ENCODE measurements at regions not wholly inside any gene's neighbourhood (a gene's known extent, or its start where the extent isn't known, plus 50 kb on each side); places are given as distances from the start of the nearest gene placed in this dataset.

- no peak overlapping the region for H3K27ac ChIP-seq
- no peaks in the 10 kb centered on the region for H3K9me3 ChIP-seq
- intact Hi-C loops (cut with DNase I; ENCODE audit: low total_unique reads) (no loop called here), in situ Hi-C loops (cut with MboI; ENCODE audit: low pct_ligation_motif_present in 1 of 4, low pct_unique_long_range_greater_than_20kb in 1 of 4, low sequenced_read_pairs in 3 of 4) (no loop called here)
- no peak for TF ChIP-seq CTCF (IDR thresholded peaks at IDR 0.05)
- no peak for TF ChIP-seq POLR2A (IDR thresholded peaks at IDR 0.05)
- TF ChIP-seq EP300 (IDR thresholded peaks at IDR 0.05; ENCODE audit: low read depth), result no peak
- TF ChIP-seq POLR2AphosphoS5 (IDR thresholded peaks at IDR 0.05), result no peak
- H3K4me1 ChIP-seq, result no peaks in the 10 kb centered on the region
- WGBS, 2 donors (ENCODE audit: low coverage in 1 of 2), result 83 to 86% methylated on average over 1 of the region's 1 CpG
- no peaks in the 10 kb centered on the region for H3K27me3 ChIP-seq
- DNase-seq, result no peak
- H3K4me3 ChIP-seq, result no peak overlapping the region
- H3K36me3 ChIP-seq, result no peaks in the 10 kb centered on the region
Observed at GRCh38 chr5:130712324-130712723, 452.7 kb downstream of the HINT1 start.

GRCh38 chr5:130710596-130710995, 454.5 kb downstream of the HINT1 start:
- Histone ChIP-seq H3K36me3 (no peaks in the 10 kb centered on the region), H3K27me3 (no peaks in the 10 kb centered on the region), H3K9me3 (no peaks in the 10 kb centered on the region), H3K4me1 (no peaks in the 10 kb centered on the region), H3K4me3 (no peak overlapping the region), H3K27ac (no peak overlapping the region)
- intact Hi-C loops (cut with DNase I; ENCODE audit: low total_unique reads), result no loop called here
- DNase-seq, result no peak
- in situ Hi-C loops (cut with MboI; ENCODE audit: low pct_ligation_motif_present in 1 of 4, low pct_unique_long_range_greater_than_20kb in 1 of 4, low sequenced_read_pairs in 3 of 4), result no loop called here
- TF ChIP-seq POLR2AphosphoS5 (IDR thresholded peaks at IDR 0.05), result no peak
- 42% methylated on average over 4 of the region's 4 CpGs for WGBS, 2 donors (ENCODE audit: low coverage in 1 of 2)

DNA sequence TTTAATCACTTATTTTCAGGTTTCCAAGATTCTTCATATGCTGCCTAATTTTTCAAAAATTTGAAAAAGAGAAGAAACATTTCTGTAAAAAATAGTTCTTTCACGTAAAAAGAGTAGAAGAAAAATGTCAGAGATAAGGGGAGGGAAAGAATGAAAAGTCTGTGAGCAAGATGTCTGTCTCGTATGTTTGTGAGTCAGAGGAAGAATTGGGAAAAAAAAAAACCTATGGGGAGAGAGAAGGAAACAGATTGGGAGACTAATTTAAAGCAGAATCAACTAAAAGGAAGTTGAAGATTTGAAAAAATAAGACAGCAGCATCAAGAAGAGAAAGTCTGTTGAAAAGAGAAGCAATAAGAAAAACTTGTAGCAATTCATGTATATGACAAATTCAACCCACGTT, 456.3 kb downstream of the HINT1 start:
- DNase-seq, result no peak
- in situ Hi-C loops (cut with MboI; ENCODE audit: low pct_ligation_motif_present in 1 of 4, low pct_unique_long_range_greater_than_20kb in 1 of 4, low sequenced_read_pairs in 3 of 4), result no loop called here

GRCh38 chr5:130706696-130707095, 458.4 kb downstream of the HINT1 start:
- in situ Hi-C loops (cut with MboI; ENCODE audit: low pct_ligation_motif_present in 1 of 4, low pct_unique_long_range_greater_than_20kb in 1 of 4, low sequenced_read_pairs in 3 of 4) (no loop called here), intact Hi-C loops (cut with DNase I; ENCODE audit: low total_unique reads) (no loop called here)
- 69 to 84% methylated on average over 3 to 5 of the region's 5 CpGs for WGBS, 2 donors (ENCODE audit: low coverage in 1 of 2)
- DNase-seq, result no peak
- no peaks in the 10 kb centered on the region for H3K27me3 ChIP-seq
- H3K27ac ChIP-seq, result no peak overlapping the region
- TF ChIP-seq CTCF (IDR thresholded peaks at IDR 0.05), result no peak
- no peak for TF ChIP-seq EP300 (IDR thresholded peaks at IDR 0.05; ENCODE audit: low read depth)
- no peak for TF ChIP-seq POLR2A (IDR thresholded peaks at IDR 0.05)
- no peak for TF ChIP-seq POLR2AphosphoS5 (IDR thresholded peaks at IDR 0.05)
- no peaks in the 10 kb centered on the region for H3K4me1 ChIP-seq
- H3K4me3 ChIP-seq, result no peak overlapping the region
- H3K36me3 ChIP-seq, result no peaks in the 10 kb centered on the region
- no peaks in the 10 kb centered on the region for H3K9me3 ChIP-seq

More for the DNA sequence above, 456.3 kb downstream of the HINT1 start:
- Histone ChIP-seq H3K36me3 (no peaks in the 10 kb centered on the region), H3K27ac (no peak overlapping the region), H3K27me3 (no peaks in the 10 kb centered on the region), H3K4me1 (no peaks in the 10 kb centered on the region), H3K4me3 (no peak overlapping the region), H3K9me3 (no peaks in the 10 kb centered on the region)
- TF ChIP-seq EP300 (IDR thresholded peaks at IDR 0.05; ENCODE audit: low read depth) (no peak), POLR2AphosphoS5 (IDR thresholded peaks at IDR 0.05) (no peak), CTCF (IDR thresholded peaks at IDR 0.05) (no peak), POLR2A (IDR thresholded peaks at IDR 0.05) (no peak)
- WGBS, 2 donors (ENCODE audit: low coverage in 1 of 2), result 63 to 68% methylated on average over 3 of the region's 3 CpGs
- intact Hi-C loops (cut with DNase I; ENCODE audit: low total_unique reads), result no loop called here

DNA sequence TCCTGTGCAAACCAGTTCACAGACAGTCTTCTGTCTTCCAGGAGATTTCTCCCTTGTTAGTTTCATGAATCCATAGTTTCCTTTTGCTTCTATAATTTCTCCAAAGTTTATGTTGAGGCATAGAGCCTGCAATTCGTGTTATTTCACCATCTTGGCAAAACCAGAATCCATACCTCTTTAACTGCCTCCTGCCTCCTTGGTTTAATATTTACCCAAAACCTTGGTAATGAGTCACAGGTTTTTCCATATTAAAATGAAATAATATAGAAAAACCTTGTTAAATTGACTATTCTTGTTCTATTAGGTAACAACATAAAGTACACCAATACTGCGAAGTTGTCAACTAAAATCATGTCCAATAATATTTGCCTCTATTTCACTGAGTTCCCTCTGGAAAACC, 459.7 kb downstream of the HINT1 start:
- Histone ChIP-seq H3K36me3 (no peaks in the 10 kb centered on the region), H3K4me3 (no peak overlapping the region), H3K27ac (no peak overlapping the region), H3K27me3 (no peaks in the 10 kb centered on the region), H3K9me3 (no peaks in the 10 kb centered on the region), H3K4me1 (no peaks in the 10 kb centered on the region)
- 65 to 77% methylated on average over 2 of the region's 2 CpGs for WGBS, 2 donors (ENCODE audit: low coverage in 1 of 2)
- in situ Hi-C loops (cut with MboI; ENCODE audit: low pct_ligation_motif_present in 1 of 4, low pct_unique_long_range_greater_than_20kb in 1 of 4, low sequenced_read_pairs in 3 of 4) (no loop called here), intact Hi-C loops (cut with DNase I; ENCODE audit: low total_unique reads) (no loop called here)
- DNase-seq, result no peak
- no peak for TF ChIP-seq POLR2A (IDR thresholded peaks at IDR 0.05)
- no peak for TF ChIP-seq EP300 (IDR thresholded peaks at IDR 0.05; ENCODE audit: low read depth)
- no peak for TF ChIP-seq CTCF (IDR thresholded peaks at IDR 0.05)
- TF ChIP-seq POLR2AphosphoS5 (IDR thresholded peaks at IDR 0.05), result no peak

Data from transverse colon (tissue), 4 donors.